HG03521 (cell line): ENCODE measurements at regions not wholly inside any gene's neighbourhood (a gene's known extent, or its start where the extent isn't known, plus 50 kb on each side); places are given as distances from the start of the nearest gene placed in this dataset.

Source experiments
- ATAC-seq: cut with Tn5 transposase; IDR thresholded peaks from one replicate; pipeline ENCODE4 v1.9.1; 2021; ENCODE audit warnings: mild to moderate bottlenecking, moderate library complexity; ENCODE audit not compliant: unreplicated experiment

DNA sequence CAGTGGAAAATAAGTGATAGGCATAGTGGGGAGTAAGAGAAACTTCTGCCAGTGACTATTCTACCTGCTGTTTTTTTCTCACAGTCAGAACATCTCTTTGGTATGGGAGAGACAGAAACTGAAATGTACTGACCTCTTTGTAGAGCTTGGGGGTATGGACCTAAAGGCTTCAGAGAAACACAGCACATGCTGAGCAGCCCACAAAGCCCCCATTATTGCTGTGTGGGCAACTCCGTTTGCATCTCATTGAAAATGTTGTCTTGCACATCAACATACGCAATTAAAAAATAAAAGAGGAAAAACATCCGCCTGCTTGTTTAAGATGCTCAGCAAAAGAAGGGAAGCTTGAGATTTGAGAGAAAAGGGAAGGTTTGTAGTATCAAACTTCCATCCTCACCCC is 443.4 kb upstream of the SEMA6D start:
- no peak for ATAC-seq

DNA sequence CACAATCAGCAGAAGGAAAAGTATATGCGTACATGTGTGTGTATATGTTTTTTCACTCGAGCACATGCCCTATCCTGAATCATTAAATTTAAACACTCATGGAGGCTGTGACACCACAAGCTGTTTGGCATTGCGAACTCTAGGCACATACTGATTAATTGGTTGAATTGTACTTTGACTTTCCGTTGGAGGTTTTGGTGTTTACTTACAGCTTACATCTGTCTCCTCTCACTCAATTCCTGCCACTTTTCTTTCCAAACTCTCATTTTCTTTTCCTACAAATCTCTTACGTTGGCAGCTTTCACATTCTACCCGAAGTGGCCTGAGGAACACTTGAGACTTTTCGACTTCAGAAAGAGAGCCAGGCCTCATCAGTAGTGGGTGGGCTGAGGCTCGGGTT is 434.1 kb upstream of the SEMA6D start:
- ATAC-seq: no peak

DNA sequence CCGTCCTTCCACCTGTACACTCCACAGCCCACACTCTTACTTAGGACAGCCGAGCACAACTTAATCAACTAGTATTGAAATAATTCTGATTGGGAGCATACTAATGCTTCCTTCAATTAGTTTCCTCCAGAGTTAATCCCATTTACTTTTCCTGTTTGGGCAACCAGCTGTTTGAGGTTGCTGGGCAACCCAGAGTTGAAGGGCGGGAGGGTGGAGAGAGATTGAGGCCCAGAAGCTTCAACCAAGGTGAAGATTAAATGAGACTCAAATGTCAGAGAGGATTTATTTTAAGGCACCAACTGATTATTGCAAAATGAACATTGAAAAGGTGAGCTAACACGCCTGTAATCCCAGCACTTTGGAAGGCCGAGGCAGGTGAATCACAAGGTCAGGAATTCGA is 428.5 kb upstream of the SEMA6D start:
- no peak for ATAC-seq

DNA sequence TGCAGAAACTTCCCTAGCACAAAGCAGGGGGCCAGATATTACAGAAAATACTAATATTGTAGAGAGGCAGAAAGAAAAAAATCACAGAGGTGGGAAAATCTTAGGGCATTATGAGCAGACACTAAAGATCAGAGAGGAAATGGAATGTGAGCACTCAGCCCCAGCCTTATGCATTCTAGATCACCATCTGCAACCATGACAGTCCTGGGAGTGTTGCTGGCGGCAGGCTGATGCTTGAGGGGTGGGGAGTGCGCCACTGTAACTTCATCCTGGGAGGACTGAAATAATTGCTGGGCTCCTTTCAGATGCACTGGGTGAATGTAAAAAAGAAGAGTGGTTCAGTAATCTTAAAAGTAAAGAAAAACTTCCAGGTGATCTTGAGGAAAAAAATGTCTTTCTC is 427.6 kb upstream of the SEMA6D start:
- ATAC-seq: no peak

DNA sequence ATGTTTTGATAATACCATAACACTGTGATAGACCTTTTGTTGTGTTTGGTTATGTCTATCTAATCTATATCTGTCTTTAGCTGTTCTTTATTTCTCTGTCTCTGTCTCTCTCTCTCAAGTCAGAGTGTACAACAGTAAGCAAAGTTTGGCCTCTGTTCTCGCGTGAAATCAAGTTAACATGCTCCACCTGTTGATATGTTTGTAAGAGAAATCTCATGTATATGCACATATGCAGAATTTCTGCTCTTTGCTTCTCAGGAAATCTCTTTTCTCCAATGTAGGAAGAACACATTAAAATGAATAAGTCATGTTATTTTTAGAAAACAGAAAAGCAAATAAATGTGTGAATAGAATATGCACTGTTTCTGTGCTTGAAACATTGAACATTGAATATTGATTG is 425.5 kb upstream of the SEMA6D start:
- ATAC-seq: no peak

DNA sequence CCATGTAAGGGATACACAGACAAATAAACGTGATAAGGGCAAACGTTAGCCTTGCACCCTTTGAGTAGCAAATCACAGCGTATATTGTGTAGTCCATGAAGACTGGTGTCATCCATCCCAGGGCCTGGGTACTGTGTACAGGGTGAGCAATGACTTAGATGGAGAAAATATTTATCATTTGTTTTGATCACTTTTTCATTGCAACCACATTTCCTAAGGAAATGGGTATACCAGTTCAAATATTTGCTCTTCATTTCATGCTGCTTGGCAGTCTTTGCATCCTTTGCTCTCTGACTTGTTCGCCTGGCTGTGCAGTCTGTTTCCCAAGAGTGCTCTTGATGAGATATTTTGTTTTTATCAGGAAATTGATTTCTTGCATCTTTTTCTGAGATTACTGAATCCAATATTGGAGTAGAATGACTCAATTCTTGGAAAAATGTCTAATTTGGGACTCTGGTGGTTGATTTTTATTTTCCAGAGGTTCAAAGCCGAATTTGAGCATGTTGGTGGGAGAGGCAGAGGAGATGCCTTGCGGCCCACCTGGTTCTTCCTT is 424.6 kb upstream of the SEMA6D start:
- ATAC-seq: no peak

DNA sequence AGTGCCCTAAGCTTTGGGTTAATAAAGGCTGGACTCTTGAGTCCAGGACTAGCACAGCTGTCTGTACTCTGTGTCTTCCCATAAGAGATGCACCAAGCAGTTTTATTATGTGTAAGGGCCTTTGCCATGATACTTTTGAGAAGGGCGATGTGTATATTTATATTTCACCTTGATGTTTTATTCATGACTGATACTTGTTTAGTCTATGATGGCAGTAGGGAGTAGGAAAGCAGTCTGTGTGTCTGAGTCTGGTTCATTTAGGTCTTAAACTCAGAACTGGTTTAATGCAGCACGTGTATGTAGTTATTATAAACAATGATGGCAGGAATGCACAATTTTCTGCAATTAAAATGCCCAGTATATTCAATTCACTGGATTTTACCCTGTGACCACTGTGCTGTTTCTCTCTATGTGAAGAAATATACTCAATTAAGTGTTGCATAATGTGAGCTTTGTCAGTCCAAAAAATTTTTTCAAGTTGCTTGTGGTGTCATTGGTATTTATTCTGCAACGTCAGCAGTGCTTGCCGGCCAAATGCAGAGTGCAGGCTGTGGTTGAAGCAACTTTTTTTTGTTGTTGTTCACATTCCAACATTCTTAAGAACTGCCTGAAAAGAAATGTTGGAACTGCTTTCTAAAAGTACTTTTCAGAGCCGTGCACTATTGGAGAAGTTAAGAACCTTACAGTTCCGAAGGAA is 423.7 kb upstream of the SEMA6D start:
- ATAC-seq: no peak

DNA sequence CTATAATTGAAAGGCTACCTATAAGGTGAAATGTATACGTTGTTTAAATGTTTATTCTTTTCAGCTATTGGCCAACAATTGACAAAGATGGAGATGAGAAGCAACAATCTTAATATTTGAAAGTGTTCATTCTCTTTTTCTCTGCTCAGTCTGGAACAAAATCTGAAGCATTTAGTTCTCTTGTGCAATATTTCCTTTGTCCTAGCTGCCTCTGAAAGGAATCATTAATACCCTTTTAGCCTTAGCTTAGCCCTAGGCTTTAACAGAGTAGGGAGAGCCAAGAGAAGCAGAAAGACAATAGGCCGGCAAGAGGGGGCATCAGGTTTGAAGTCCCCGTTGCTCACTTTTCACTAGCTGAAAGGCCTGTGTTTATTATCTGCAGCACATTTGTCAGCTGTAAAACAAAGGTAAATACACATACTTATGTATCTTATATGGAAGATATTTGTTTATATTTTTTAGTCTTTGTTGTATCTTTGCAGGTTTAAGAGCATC is 422.5 kb upstream of the SEMA6D start:
- no peak for ATAC-seq

DNA sequence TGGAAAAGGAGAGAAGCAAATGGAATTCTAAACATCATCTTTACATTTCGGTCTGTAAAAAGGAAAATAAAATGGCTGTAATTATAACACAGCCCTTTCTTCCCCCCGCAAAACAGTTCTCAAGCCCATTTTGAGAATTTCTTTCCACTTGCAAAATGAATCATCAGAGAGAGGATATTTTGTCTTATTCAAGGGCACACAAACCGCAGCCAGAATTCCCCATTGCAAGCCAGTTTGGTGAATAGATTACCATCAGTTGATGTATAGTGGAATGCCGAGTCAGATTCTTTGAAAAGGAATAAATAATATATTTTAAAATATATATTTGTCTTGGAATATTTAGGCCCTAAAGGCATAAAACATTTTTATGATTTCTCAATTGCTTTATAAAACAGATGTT is 420.4 kb upstream of the SEMA6D start:
- ATAC-seq: no peak

DNA sequence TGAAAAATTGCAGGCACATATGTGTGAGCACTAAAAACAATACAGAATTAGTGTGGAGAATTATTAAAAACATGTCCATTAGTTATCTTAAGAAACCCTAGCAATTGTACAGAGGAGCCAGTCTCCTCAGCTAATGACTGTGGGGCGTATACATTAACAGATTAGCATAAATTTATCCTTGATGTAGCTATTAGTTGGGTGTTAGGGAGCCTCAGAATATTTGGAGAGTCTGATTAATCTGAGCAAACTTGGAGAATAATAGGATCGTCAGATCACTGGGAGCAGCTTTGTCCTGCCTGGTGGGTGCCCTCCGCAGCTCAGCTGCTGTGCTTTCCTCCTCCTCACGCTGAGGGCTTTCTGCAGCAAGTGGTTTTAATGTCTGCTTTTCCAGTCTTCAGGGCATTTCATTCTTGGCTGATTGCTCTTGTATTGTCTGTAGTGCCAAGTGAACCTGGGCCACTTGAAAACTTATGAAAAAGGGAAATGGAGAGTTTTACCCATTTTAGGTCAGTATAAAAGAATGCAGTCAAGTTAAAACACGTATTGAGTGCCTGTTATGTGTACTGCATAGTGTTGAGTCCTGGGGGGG is 417.4 kb upstream of the SEMA6D start:
- ATAC-seq: no peak

DNA sequence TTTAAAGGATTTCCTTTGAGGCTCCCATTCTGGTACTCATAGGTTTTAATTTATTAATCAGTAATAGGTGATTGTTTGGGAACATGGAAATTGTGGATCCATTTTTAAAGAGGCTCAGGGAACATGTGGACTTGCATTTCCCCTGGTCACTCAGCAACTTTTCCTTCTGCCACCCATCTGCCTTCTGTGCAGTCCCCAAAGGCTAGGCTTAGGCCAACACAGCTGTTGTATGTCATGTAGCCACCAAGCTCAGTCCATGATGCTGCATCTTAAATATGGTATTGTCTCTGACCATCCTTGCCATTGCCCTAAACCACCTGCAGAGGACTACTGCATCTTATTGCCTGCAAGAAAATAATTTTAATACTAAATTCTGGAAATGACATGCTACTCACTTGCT is 416.7 kb upstream of the SEMA6D start:
- ATAC-seq: no peak

DNA sequence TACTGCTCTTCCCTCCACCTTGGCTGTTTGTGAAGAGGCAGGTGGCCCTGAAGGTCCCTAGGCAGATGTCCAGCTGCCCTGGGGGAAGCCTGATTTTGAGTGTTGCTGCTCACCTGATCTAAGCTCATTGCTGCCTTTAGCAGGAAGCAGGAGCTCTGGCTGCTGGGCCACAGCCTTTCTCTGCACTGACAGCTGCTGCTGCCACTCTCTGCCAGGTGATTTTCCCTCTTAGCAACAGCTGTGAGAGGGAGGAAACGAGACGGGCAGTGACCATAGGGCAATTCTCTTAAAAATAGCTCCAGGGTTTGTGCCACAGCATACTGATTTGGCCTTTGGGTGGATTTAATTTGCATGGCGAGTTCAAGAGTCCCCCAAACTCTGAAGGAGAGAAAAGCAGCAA is 415.8 kb upstream of the SEMA6D start:
- no peak for ATAC-seq

DNA sequence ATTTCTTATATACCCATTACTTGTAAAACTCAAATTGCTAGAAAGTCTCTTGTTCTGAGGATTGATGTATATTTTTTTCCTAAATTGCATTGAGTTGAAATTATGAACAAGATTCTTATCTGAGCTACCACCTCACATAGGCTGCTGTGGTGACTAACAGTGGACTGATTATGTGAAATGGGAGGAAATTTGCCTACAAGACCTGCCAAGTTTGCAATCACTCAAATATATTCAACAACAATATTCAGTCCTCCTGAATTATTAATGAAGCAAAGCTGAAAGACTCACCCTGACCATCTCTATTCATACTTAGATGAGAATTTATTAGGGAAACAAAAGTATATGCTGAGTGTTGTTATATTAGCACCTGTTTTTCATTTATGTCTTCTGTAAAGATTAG is 412.6 kb upstream of the SEMA6D start:
- no peak for ATAC-seq

DNA sequence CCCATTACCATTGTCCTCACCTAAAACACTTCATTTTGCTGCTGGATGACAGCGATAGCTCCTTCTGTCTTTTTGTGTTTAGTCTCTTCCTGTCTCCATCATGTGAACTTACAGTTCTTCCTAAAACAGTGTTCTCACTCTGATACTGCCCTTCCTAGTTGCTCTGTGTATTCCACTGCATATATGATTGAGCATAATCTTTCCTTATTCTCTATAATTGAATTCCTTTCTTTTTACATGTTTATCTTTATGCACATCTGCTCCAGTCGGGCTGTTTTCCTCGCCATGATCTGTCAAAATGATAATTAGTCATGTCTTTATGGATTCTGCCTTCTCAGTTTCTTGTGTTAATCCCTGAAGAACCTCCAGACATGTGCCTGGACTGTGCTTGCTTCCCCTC is 405.1 kb upstream of the SEMA6D start:
- no peak for ATAC-seq

DNA sequence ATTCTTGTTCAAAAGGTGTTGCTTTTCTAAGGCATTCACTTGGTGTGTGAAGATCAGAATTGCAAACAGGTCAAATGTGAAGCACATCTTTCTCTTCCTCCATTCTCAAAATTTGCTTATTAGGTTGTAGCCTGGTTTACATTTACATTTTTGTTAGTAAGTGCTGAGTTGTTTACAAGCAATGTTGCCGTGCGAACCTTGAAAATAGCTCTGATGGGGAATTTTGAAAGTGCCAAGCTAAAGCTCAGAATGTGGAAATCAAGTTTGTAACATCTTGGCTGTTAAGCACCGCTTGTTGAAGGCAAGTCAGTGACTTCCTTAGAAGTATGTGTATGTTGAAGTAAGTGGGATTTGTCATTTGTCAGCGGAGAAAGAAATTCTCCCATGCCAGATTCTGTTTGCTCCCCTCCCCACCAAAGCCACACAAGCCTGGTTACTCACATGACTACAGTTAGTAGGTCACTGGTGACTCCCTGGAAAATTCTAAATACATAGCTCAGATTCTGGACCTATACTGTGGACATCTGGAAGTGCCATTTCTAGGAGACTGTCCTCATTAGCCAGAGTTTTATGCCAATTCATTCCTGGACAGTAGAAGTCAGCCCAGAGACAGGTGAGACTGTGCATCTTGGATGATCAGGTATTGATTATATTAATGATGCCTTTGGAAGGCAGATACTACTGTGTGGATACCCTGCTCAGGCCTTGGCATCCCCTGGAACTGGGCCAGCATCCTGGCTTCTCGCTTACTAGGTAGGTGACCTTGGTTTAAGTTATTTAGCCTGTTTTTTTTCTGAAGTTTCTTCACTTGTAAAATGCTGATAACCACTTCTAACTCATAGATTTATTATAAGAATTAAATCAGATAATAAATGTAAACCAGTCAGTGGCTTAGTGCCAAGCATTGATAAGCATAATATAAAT is 390.6 kb upstream of the SEMA6D start:
- no peak for ATAC-seq

DNA sequence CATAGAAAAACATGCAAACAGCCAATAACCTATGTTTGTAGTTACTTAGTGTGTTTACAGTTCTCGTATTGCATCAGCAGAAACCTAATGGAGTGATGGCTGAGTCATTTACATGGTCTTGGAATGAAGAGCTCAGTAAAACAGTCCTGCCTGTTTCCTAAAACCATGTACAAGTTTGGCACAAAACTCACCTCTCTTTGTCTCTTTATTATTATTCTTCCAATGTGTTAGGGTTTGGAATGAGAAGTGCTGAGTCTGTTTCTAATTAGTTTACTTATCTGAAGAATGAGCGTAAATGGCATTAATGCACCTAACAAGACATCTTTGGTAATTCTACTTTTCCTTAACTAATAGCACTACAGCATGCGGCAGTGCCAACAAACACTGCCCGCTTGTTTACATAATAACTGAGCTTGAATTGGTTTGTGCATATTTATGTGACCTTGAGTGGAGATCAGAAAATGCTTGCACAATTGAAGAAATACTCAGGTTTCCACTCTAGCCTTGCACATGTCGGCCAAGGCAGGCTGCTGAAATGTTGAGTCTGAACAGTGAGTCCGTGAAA is 385.4 kb upstream of the SEMA6D start:
- no peak for ATAC-seq

DNA sequence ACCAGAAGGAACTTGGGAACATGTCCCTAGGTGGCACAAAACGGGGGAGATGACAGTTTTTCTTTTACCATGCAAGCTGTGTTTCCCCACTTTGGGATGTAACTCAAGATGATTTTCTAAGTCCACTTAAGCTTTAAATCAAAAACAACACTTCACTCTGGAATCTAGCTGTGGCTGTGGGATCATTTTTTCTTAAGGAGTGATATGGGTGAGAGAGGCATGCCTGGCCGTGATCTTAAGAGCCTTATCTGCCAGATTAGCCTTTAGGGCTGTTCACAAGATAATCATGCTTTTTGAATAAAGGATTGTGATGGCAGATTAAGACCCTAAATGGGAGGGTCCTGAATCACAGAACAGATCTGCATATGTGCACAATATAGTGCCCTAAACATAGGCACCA is 384.8 kb upstream of the SEMA6D start:
- no peak for ATAC-seq

DNA sequence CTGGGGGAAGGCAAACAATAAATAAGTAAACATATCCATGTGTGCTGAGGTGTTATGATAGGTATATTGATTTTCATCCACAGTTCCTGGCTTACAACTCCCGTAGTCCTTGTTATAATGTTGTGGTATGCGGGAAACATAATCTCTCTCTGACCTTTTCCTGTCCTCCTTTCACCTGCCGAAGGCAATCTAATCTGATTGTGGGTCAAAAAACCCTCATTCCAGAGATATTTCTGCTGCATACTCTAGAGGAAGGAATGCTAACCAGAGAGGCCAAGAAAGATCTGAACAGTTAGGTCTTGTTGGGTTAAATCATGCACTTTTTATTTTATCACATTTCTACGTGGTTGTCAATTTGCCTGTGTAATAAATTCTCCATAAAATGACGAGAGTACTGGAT is 383.6 kb upstream of the SEMA6D start:
- ATAC-seq: no peak

DNA sequence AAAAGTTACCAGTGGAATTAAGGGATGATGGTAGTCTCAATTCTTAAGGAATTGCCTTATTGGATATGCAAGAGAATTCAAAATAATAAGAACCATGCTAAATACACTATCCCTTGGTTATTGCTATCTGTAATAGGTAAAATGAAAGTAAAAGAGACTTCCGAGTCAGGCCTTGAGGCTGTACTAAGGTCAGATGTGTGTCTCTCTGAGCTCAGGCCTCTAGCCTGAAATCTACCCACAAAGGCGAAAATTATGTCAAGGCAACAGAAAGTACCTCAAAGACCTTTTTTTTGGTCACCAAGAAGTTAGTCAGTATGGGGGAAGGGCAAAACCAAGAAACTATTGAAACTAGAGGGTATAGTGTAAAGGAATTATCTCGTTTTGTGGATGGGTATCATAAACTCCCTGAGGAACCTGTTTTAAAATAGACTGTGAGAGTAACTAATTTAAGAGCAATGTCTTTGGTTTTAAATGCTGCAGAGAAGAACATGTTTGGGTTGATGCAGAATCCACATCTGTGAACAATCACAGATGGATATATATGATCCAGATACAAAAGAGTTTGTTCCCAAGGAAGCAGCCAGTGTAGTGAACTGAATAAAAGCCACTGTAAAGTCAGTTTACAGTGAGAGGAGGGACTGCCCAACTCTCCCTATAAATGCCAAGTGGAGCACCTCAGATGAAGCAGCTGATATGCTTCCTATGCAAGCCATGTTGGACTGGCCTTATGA is 382.3 kb upstream of the SEMA6D start:
- ATAC-seq: no peak

DNA sequence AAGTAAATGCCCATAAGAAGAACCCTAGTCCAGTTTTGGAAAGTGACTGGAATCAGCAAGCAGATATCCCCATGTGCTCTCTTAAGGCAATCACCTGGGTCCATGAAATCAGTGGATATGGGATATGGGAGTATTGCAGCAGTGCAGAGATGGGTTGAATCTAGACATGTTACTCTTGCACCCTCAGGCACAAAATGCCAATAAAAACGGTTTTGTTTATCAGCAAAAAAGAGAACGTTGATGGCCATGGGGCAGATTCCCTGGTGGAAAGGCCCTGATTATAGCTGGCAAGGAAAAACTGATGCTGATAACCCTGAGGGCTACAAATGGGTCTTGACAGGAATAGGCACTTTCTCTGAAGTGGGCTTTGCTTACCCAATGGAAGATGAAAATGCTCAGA is 380.2 kb upstream of the SEMA6D start:
- no peak for ATAC-seq

DNA sequence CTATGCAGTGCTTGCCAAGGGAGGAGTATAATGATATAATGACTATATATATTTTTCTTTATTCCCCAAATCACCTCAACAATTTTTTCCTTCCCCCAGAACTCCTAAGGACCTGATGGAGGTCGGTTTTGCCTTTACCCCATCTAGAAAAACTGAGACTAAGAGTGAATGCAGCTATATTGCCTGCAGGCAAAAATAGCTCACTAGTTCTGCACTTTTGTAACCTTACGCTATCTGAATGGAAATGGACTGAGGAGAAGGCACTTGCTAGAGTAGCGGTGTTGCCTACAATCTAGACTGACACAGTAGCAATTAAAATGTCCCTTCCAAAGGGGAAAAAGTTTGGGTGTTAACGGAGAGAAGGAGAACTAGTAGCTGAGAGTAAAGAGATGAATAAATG is 379.5 kb upstream of the SEMA6D start:
- no peak for ATAC-seq
